ENCODE measurements at regions not wholly inside any gene's neighbourhood (a gene's known extent, or its start where the extent isn't known, plus 50 kb on each side); places are given as distances from the start of the nearest gene placed in this dataset.

DNA sequence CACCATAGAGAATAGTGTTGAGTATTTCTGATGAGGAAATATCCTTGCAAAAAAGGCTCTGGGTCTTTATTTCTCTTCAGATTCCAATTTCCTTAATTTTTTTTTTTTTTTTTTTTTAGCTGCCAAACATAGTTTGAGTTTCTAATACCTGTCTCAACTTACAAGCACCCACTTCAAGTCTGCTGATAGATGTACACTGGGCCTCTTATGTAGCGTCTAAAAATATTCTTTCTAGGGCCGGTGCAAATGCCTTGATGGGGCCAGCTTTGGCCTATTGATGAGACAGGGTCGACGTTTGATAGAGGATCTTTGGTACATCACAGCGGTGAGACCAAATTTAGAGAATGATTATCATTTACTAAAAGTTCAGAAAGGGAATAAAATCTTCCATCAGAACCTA, 626.4 kb downstream of the LMO4 start:
- intact Hi-C loops (cut with micrococcal nuclease; ENCODE audit: unreplicated experiment) (loop anchor here (10.0 kb wide), 1 partner anchor 660 kb away; no protein-coding TSS in a partner anchor), in situ Hi-C loops (cut with HindIII; ENCODE audit: low pct_unique_long_range_greater_than_20kb, low sequenced_read_pairs) (no loop called here)
- TF ChIP-seq REST (IDR thresholded peaks at IDR 0.05; ENCODE audit: insufficient read depth in 1 of 2, low read depth in 2 of 2, low read length in 1 of 2) (no peak), POLR2AphosphoS5 (IDR thresholded peaks at IDR 0.05; ENCODE audit: low read depth, low read length) (no peak), CTCF (IDR thresholded peaks at IDR 0.05) (no peak)
- no peaks in the 10 kb centered on the region for H3K4me1 ChIP-seq (ENCODE audit: control insufficient read depth, insufficient read depth, low read length)
- H3K36me3 ChIP-seq (ENCODE audit: control insufficient read depth, insufficient read depth, low read length), result no peaks in the 10 kb centered on the region
- no peak overlapping the region for H3K27ac ChIP-seq (ENCODE audit: low read length)
- peaks cover 3% of the 10 kb centered on the region; the same call in 1 of the 2 replicates for H3K9me3 ChIP-seq (ENCODE audit: control insufficient read depth, insufficient read depth, low read depth, low read length)
- DNase-seq (ENCODE audit: low read depth, low spot score) (no peak), ATAC-seq (no peak)
- ChIA-PET POLR2A (no interaction called here), CTCF (no interaction called here)
- H3K27me3 ChIP-seq (ENCODE audit: control insufficient read depth, insufficient read depth, low read length), result no peaks in the 10 kb centered on the region
- no peak overlapping the region for H3K4me3 ChIP-seq (ENCODE audit: low read depth in 2 of 2, low read length in 2 of 2)
- BruUV-seq (replicated peaks), result no TSS peak

- Histone ChIP-seq H3K36me3 (ENCODE audit: control insufficient read depth, insufficient read depth, low read length) (no peaks in the 10 kb centered on the region), H3K4me3 (ENCODE audit: low read depth in 2 of 2, low read length in 2 of 2) (no peak overlapping the region), H3K27me3 (ENCODE audit: control insufficient read depth, insufficient read depth, low read length) (no peaks in the 10 kb centered on the region), H3K9me3 (ENCODE audit: control insufficient read depth, insufficient read depth, low read depth, low read length) (peaks cover 3% of the 10 kb centered on the region; the same call in 1 of the 2 replicates), H3K27ac (ENCODE audit: low read length) (peak overlapping the region; percentile 9; the same call in 1 of the 2 replicates), H3K4me1 (ENCODE audit: control insufficient read depth, insufficient read depth, low read length) (no peaks in the 10 kb centered on the region)
- POLR2A ChIA-PET, result no interaction called here
- no TSS peak for BruUV-seq (replicated peaks)
- intact Hi-C loops (cut with micrococcal nuclease; ENCODE audit: unreplicated experiment), result loop anchor here (10.0 kb wide), 1 partner anchor 661 kb away; no protein-coding TSS in a partner anchor
- ATAC-seq (peak; percentile 96), DNase-seq (ENCODE audit: low read depth, low spot score) (peak; percentile 72)
- in situ Hi-C loops (cut with HindIII; ENCODE audit: low pct_unique_long_range_greater_than_20kb, low sequenced_read_pairs), result no loop called here
- TF ChIP-seq TCF7L2 (IDR thresholded peaks at IDR 0.05; ENCODE audit: low read depth, low read length) (no peak), POLR2AphosphoS5 (IDR thresholded peaks at IDR 0.05; ENCODE audit: low read depth, low read length) (no peak), CTCF (IDR thresholded peaks at IDR 0.05) (no peak), REST (IDR thresholded peaks at IDR 0.05; ENCODE audit: insufficient read depth in 1 of 2, low read depth in 2 of 2, low read length in 1 of 2) (no peak), SIN3A (IDR thresholded peaks at IDR 0.05; ENCODE audit: borderline replicate concordance, insufficient read depth, low read depth, low read length) (no peak)
- CTCF ChIA-PET, result no interaction called here
These were observed 627.4 kb downstream of the LMO4 start for GRCh38 chr1:87956072-87956471.

Data from Panc1 (cell line).